T-helper 1 cell treated with Interleukin-12 subunit alpha and Interleukin-12 subunit beta and Interleukin-4 antibody, amounts not matched to agents 30 ng/mL and 1 ng/mL, for 36 hours (primary cell): ENCODE measurements at regions not wholly inside any gene's neighbourhood (a gene's known extent, or its start where the extent isn't known, plus 50 kb on each side); places are given as distances from the start of the nearest gene placed in this dataset.
"Not testable (repeated sequence)": the region's sequence is repeated elsewhere in the genome, so short reads cannot be mapped to it uniquely, and the experiment has no call there.

ENCODE experiments used
- intact Hi-C: fragments of 100-400 bp; cut with micrococcal nuclease; formaldehyde crosslinking; loops from one replicate; pipeline ENCODE4 v1.15.1; 2024

DNA sequence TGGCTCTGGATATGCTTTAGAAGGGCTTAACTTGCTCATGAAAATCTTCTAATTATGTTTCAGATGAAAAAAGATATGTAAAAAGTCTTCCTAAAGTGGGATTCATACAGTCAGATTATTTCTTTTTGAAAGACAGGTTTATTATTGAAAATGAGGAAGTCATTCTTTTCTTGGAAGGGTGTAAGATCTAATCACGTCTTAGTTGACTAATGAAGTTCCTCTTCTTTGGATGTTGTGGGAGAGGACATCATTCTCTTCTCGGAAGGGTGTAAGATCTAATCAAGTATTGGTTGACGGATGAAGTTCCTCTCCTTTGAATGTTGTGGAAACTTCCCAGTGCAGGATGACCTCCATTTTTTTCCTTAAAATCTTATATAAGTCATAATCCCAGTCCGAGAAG lies 74.9 kb downstream of the ALG10 start:
- intact Hi-C loops = no loop called here

DNA sequence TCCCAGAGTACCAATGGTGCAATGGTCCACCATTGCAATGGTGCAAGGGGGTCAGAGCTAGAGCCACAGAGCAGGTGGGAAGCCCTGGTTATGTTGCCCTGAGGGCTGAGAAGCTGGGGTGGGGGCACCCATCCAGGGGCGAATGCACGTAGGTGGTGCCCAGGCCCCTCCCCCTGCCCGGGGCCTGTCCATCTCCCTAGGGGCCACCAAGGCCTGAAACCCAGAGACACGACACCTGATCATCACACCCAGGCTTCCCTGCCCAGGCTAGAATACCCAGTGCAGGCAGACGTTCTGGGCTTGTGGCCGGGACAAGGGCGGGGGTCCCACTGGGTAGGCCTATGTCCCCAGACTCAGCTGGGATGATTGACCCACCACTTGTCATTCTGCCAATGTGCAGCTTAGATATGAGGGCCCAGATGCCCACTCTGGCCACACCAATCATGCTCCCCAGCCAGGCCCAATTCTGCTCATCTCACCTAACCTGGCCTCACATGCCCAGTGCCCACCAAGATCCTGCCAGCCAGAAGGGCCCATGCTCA lies 83.2 kb downstream of the ALG10 start:
- intact Hi-C loops = no loop called here

DNA sequence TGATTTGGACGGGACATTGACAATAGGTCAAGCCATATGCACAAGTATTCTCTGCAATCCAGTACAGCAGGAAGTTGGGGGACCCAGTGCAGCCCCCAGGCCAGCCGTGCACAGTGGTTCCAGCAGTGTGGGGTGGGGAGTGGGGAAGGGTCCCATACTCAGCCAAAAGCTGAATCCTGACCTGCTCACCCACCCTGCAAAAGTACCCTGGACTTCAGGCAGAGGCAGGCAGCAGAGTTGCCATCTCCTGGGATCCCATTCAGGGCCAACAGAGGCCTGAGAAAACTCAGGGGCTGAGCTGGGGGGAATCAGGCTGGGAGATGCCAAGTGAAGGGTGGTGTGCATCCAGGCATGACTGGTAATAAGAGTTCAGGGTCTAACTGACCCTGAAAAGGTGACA lies 83.9 kb downstream of the ALG10 start:
- intact Hi-C loops = no loop called here

DNA sequence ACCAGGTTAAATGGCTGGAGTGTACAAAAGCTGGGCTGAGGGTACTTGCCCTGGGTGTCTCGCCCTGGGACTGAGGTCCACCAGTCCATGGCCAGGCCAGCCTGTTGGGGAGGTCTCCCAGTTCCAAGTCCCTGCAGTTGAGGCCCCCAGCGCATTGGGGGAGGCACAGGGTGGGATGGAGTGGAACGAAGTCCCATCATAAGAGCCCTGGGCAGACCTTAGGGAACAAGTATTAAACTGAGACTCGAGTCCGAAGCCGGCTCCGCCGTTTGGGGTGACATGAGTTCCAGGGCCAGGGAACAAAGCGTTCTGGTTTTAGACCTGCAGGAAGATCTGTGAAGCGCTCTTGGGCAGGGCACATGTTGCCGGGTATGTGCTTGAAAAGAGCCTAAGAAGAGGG lies 84.7 kb downstream of the ALG10 start:
- intact Hi-C loops = no loop called here

DNA sequence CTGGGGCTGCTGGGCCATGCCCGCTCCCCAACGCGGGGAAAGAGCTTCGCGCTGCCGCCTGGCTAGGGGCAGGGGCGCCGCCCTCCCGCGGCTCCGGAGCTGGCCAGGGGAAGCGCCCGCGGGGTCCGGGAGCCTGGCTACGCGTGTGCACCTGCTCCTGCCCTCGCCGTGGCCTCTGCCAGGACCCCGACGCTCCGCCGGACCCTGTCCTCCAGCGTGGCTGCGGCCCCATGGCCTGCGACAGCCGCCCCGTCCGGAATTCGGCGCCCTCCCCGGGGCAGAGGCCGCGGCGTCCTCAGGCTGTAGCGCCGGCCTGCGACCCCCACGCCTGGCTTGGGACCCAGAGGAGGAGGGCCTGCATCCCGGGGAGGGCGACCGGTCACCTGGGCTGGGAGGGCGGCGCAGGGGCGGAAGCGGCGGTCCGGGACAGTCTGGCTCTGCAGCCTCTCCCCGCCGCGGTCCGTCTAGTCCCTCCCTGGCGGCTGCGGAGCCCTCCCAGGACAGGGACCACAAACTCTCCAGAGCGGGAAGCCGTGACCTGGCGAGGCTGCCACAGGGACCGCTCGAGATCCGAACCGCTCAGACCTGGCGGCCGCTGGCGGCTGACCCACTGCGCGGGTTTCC lies 85.6 kb downstream of the ALG10 start:
- intact Hi-C loops = no loop called here

DNA sequence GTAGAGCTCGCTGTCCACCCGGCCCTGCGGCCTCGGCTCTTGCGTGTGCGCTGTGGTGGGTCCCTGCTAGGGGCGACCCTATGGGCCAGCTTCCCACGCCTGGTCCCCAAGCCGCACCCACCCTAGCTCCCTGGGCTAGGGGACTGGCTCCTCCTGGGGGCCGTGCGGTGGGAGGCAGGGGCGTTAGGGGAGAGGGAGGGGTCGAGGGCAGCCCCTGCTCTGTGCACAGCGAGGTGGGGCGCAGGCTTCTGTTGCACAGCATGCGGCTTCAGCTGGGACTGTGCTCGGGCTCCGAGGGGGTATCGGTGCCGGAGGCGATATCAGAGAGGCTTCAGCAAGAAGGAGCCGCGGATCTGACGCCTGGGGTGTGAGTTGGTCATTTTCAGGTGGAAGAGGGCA lies 86.1 kb downstream of the ALG10 start:
- intact Hi-C loops = no loop called here

DNA sequence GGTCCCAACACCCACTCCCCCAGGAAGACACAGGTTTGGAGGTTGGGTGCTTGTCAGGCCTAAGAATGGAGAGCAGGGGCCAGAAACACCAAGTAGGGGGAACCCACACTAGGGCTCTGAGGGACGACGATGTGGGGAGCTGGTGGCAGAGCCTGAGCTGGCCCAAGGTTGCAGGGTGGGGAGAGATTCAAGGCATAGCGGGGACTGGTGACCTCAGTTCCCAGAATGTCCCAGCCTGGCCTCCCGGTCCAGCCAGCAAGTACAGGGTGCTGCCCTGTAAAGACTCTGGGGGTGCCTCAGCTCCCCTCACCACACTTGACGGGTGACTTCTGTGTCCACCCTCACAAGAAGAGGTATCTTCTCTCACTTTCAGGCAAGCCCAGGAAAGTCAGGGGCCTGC lies 86.7 kb downstream of the ALG10 start:
- intact Hi-C loops = no loop called here

DNA sequence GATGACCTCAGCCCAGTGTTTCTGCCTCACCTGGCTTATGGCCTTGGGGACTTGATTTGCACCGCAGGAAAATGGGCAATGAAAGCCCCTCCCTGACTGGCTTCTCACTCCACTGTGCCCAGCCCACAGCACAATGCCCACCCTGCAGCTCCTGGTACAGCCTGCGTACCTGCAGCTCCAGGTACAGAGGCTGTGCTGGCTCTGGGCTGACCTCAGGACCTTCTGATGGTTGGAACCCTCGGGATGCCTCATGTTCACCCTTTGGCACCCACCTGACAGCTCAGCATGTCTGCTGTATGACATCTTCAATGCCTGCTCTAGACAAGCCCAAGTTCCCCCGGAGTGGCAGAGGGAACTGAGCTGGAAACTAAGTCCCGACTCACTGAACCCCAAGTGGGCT lies 87.1 kb downstream of the ALG10 start:
- intact Hi-C loops = no loop called here

DNA sequence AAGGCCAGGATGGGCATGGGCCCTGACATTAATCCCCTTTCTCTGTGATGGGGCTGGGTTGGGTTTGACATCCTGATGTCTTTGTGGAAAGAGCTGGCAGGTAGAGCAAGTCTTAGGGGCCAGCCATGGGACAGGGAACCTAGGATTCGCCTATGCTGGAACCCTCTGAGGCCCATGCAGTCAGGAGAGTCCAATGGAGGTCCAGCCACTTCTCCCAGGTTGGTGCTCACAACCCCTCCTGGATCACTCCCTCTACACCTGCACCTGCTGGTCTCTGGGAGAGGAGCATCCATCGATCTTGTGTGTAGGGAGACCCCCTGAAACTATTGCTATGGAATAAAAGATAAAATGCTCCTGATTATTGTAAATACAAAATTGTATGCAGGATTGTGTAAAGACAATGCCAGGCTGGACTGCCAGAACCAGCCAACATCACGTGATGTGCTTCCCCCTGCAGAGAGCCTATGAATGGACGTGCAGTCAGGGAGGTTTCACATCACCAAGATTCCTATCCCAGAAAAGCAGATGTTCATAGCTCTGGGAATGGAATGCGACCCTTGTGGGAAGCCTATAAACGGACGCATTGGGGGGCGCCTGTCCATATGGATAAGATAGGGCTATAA lies 87.7 kb downstream of the ALG10 start:
- intact Hi-C loops = not testable (repeated sequence)

DNA sequence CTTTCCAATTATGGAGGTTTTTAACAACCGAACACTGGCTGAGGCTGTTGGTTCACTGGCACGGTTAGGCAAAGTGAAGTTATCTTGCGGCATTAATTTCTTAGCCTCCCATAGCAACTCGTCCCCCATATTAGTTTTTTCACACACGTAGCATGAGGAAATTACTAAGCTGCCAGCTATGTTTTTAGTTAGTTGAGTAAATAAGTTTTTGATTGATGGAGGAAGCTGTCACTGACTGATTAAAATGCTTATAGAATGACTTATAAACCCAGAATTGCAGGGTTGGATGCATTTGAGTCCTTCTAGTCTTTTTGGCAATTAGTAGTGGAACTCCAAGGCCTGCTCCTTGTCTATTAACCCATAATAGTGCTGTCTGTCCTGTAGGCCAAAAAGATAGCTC lies 97.1 kb downstream of the ALG10 start:
- intact Hi-C loops = no loop called here

DNA sequence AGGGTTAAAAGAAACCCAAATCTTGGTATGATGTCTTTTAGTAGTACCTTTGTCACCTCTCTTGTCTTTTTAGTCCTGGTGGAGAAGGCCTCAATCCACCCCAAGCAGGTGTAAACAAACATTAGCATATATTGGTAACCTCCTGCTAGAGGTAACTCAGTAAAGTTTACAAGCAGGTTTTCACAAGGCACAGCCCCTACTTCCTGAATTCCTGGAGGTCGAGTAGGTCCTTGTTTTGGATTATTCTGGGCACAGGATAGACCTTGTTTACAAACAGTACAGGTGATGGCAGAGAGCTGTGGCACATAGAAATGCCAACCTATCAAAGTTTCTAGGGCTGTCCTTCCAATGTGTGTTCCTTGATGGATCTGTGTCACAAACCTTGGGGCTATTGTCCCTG lies 99.1 kb downstream of the ALG10 start:
- intact Hi-C loops = no loop called here

DNA sequence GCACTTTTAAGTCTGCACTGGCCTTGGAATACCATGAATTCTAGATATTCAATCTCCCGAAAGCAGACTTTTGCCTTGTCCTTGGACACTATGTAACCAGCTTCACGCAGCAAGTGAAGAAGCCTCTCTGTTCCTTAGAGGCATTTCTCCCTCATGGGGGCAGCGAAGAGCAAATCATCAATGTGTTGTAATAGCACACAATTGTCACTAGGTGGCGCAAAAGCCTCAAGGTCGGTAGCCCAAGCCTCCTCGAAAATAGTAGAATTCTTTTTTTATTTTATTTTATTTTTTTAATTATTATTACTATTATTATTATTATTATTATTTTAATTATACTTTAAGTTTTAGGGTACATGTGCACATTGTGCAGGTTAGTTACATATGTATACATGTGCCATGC lies 100.8 kb downstream of the ALG10 start:
- intact Hi-C loops = loop anchor here (1.0 kb wide), 2 partner anchors 95 to 1367 kb away; no protein-coding TSS in a partner anchor

DNA sequence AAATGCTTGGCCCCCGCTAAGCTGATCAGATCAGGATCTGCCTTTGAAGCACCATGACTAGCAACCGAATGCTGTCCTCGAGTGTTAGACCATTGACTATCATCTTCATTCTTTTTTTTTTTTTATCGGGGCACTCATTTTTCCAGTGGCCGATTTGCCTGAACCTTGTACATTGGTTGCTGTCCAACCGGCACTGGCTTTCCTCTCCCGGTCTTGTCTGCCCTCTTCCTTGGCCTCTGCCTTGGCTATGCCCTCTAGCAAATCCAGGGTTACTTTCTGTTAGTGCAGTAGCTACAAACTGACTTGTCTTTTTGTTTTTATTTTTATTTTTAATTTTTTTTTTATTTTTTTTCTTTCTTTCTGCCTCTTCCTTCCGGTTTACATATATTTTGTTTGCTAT lies 102.3 kb downstream of the ALG10 start:
- intact Hi-C loops = no loop called here

DNA sequence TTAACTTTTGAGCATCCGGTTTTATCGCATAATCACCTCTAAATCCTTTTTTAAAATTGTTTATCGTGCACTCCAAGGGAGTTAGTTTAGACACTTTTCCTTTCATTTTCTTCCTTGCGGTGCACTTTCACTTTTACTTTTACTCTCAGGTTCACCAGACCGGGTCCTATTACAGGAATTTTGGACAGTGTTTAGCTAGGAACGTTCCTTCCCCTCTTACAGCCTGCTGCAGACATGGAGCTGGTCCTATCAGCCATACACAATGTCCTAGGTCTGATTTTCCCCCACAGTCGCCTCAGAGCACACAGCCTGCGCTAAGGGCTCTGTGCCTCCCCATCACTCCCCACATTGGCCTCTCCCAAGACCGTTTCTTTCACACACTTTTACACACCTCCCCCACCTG lies 103.9 kb downstream of the ALG10 start:
- intact Hi-C loops = loop anchor here (1.0 kb wide), 2 partner anchors 104 to 1447 kb away; partner anchors contain the start of genes ALG10 and DNM1L

DNA sequence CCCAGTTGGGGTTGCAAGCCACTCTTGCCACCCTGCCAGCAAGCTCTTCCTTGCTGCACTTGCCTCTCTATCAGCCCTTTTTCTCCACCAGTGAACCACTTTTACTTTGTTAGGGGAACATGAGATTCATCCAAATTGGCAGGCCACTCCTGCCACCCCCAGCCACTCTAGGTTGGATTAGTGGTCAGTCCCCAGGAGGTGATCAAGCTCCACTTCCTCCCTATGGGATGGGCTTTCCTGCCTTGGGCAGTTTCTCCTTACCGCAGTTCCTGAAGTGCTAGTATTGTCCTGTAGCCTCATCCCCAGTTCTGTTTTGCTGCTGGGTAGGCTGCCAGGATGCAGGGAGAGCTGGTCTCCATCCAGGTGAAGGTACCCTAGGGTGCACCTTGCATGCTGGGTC lies 104.5 kb downstream of the ALG10 start:
- intact Hi-C loops = loop anchor here (1.0 kb wide), 2 partner anchors 105 to 1448 kb away; partner anchors contain the start of genes ALG10 and DNM1L

DNA sequence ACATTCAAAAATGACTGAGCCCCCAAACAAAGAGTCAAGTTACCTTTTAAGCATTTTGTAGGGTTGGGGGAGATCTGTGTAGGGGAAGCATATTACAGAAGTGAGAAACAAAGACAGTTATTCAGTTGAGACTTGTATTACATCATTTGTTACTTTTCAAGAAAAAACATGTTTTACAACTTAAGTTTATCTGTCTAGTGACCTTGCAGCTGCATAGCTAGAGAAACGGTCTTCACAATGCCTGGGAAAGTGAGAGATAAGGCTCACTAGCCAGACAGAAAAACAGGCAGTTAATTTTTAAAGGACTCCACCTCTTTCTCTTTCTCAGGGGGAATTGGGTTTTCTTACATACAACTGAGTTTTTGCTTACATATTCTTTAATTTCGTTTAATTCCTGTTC lies 105.1 kb downstream of the ALG10 start:
- intact Hi-C loops = not testable (repeated sequence)

DNA sequence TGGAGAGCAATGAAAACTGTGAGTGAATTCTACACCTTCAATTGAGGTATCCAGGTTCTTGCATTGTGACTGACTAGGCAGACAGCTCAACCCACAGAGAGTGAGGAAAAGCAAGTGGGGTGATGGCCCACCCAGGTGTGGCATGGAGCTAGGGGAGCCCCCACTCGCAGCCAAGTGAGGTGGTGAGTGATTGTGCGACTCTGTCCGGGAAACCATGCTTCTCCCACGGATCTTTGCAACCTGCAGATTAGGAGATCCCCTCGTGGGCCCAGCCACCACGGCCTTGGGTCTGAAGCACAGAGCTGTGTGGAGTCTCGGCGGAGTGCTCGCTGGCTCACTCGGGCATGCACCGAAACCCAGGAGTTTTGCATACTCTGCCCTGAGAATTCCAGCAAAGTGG lies 120.1 kb downstream of the ALG10 start:
- intact Hi-C loops = no loop called here

DNA sequence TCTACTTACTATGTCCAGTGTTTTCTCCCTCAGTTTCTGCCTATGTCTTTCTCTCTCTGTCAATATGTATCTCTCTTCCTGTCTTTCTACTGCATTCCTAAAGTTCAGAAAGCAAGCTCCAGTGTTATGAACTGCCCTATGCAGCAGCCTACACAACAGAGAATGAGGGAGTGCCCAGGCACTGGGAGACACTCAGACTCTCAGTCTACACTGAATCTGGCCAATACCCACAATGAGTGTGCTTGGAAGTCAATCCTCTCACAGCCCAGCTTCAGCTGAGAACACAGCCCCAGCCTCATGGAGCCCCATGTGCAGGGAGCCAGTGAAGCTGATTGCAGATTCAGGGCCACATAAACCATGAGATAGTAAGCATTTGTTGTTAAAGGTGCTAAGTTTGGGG lies 128.7 kb downstream of the ALG10 start:
- intact Hi-C loops = no loop called here

DNA sequence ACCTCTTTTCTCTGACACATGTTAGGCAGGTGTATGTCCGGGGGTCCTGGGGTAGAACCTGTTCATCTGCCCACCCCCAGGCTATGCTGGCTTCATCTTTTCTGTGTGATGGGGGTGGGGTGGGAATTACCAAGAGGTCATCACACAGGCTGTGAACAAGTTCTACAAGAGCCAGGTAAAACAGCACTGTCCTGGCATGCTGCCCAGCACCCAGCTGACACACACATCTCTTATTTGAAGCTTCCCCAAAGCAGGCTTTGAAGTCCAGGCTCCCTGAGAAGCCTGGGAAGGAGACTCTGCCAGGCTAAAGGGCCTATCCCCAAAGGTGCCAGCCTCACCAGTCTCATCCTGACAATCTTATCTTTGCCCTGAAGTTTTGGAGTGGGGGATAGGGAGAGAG lies 141.1 kb downstream of the ALG10 start:
- intact Hi-C loops = no loop called here

DNA sequence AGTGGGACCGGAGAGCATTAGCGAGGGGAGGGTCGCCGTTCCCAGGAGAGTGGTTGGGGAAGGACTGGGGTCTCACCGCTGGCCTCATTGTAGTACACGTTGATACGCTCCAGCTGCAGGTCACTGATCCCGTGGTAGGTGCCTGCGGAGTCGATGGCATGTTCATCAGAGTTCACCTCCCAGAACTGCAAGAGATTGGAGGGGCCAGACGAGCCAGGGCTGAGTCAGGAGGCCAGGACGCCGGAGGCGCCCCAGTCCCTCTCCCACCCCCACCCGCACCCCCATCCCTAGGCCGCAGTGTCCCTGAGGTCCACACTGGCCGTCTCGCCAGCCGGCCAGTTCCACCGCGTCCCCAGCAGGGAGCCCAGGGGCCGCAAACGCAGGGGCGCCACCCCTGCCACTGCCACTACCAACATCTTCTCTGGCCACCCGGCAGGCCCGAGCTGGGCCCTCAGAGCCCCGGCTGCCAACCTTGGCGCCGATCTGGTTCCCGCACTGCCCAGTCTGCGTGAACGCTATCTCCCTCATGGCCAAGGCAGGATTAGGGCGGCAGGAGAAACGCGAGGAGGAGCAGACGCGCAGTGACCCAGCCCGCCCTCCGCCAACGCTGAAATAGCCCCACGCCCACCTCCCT lies 144.2 kb downstream of the ALG10 start:
- intact Hi-C loops = no loop called here

DNA sequence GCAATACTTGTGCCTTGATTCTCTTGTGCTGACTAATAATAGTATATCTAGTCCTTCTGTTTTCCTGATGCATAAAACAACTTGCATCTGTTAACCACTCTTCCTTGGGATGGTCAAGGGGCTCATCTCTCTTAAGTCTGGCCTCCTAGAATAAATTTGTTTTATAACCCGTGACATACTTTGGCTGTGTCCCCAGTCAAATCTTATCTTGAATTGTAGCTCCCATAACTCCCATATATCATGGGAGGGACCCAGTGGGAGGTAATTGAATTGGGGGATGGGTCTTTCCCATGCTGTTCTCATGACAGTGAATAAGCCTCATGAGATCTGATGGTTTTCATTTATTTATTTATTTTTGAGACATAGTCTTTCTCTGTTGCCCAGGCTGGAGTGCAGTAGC lies 146.2 kb downstream of the ALG10 start:
- intact Hi-C loops = not testable (repeated sequence)

DNA sequence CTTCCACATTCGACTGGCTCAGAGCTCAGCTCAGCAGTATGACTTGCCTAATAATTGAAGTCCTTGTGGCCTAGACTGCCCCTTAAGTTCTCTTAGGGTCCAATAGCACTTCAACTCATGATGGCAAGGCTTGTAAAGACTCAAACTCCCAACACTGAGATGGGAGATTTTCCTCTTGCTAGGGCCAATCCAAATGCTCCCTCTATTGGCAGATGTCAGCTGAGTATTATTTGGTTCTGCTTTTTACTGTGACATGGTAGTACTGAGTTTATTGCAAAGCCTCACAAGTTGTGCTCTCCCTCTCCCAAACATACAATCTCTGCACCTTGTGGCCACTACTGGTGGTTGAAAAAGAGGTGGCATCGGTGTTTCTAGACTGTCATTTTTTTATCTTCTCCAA lies 164.2 kb downstream of the ALG10 start:
- intact Hi-C loops = no loop called here

DNA sequence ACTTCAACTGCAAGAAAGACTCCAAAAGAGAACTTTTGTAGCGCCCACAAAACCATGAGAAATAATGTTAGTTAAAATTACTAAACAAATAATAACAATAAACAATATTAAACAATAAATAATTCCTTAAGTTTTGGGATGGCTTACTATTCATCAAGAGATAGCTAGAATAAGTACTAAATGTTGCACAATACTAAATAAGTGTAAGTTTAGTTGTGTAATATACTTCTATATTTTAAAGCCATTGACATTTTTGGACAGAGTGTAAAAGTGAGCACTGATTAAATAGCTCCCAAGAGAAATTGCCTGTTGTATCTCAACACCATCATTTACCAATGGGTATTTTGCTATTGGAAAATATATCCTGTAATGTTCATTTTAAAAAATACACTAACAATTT lies 166.7 kb downstream of the ALG10 start:
- intact Hi-C loops = no loop called here
